ENCODE measurements at regions not wholly inside any gene's neighbourhood (a gene's known extent, or its start where the extent isn't known, plus 50 kb on each side); places are given as distances from the start of the nearest gene placed in this dataset.

DNA sequence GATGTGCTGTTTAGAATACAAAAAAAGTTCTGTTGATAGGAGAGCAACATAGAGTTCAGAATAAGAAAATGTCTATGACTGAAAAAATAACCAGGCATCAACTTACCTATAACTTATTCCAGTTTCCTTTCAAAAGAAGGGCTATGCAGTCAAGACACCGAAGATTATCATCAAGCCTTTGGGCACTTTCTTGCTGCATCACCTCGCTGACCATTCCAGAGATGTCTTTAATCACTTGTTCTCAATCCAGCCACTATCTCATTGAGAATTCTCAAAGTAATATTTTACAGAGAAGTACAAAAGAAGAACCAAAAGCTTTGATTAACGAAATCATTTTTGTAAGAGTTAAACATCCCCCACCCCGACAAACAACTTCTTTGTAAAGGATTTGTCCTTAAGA lies 198.3 kb upstream of the P2RY1 start:
- TF ChIP-seq, protein P1, sequence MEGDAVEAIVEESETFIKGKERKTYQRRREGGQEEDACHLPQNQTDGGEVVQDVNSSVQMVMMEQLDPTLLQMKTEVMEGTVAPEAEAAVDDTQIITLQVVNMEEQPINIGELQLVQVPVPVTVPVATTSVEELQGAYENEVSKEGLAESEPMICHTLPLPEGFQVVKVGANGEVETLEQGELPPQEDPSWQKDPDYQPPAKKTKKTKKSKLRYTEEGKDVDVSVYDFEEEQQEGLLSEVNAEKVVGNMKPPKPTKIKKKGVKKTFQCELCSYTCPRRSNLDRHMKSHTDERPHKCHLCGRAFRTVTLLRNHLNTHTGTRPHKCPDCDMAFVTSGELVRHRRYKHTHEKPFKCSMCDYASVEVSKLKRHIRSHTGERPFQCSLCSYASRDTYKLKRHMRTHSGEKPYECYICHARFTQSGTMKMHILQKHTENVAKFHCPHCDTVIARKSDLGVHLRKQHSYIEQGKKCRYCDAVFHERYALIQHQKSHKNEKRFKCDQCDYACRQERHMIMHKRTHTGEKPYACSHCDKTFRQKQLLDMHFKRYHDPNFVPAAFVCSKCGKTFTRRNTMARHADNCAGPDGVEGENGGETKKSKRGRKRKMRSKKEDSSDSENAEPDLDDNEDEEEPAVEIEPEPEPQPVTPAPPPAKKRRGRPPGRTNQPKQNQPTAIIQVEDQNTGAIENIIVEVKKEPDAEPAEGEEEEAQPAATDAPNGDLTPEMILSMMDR (IDR thresholded peaks at IDR 0.05), result no peak
- TF ChIP-seq POLR2A (IDR thresholded peaks at IDR 0.05), result no peak

Measured in uterus (tissue), 2 donors.